ENCODE measurements at regions not wholly inside any gene's neighbourhood (a gene's known extent, or its start where the extent isn't known, plus 50 kb on each side); places are given as distances from the start of the nearest gene placed in this dataset.

- TF ChIP-seq, protein P1, sequence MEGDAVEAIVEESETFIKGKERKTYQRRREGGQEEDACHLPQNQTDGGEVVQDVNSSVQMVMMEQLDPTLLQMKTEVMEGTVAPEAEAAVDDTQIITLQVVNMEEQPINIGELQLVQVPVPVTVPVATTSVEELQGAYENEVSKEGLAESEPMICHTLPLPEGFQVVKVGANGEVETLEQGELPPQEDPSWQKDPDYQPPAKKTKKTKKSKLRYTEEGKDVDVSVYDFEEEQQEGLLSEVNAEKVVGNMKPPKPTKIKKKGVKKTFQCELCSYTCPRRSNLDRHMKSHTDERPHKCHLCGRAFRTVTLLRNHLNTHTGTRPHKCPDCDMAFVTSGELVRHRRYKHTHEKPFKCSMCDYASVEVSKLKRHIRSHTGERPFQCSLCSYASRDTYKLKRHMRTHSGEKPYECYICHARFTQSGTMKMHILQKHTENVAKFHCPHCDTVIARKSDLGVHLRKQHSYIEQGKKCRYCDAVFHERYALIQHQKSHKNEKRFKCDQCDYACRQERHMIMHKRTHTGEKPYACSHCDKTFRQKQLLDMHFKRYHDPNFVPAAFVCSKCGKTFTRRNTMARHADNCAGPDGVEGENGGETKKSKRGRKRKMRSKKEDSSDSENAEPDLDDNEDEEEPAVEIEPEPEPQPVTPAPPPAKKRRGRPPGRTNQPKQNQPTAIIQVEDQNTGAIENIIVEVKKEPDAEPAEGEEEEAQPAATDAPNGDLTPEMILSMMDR (IDR thresholded peaks at IDR 0.05 in 2 of 3, conservative IDR thresholded peaks at IDR 0.05 in 1 of 3; ENCODE audit: borderline replicate concordance in 1 of 3, insufficient read depth in 1 of 3, low read depth in 2 of 3, low read length in 2 of 3), result no peak
- TF ChIP-seq ZBTB33 (IDR thresholded peaks at IDR 0.05; ENCODE audit: extremely low read depth, insufficient replicate concordance, low read length), result no peak
Observed at GRCh38 chr13:107322228-107322627, 754.3 kb upstream of the ARGLU1 start.
